Astrocyte (in vitro differentiated cells and primary cell): ENCODE measurements at regions not wholly inside any gene's neighbourhood (a gene's known extent, or its start where the extent isn't known, plus 50 kb on each side); places are given as distances from the start of the nearest gene placed in this dataset.

Experiments used
- CTCF ChIP-seq: IDR thresholded peaks from 2 replicates; pipeline ENCODE4 v1.5.1; 2011; ENCODE audit warnings: low read depth, mild to moderate bottlenecking, inconsistent platforms, low read length, moderate library complexity; ENCODE audit not compliant: insufficient read depth
- EZH2 ChIP-seq: IDR thresholded peaks from 2 replicates; pipeline ENCODE4 v1.6.1; 2012; ENCODE audit warnings: mild to moderate bottlenecking, low read length, inconsistent platforms; ENCODE audit not compliant: insufficient read depth

- TF ChIP-seq CTCF (no peak), EZH2 (no peak)
Observed at GRCh38 chr4:164177153-164177552, 576.8 kb upstream of the SMIM31 start.
